ENCODE measurements at regions not wholly inside any gene's neighbourhood (a gene's known extent, or its start where the extent isn't known, plus 50 kb on each side); places are given as distances from the start of the nearest gene placed in this dataset.

DNA sequence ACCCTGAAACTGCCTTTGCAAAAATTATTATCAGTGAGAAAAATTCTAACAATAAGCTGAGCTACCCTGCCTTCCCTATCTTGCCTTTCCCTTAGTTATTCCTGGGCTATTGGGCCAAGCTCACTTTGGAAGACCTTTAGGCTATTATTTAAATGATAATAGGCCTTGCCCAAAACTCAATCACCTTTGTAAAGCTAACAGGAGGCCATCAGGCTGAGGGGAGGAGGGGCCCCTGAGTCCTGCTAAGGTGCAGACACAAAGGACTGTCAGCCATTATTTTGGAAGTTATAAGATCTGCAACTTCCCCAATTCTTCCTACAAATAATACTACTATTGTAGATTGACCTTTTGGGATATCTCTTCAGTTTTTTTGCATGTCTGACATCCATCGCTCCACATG is 278.8 kb upstream of the DIAPH2 start:
- no peak overlapping the region for H3K27ac Mint-ChIP-seq
- H3K27me3 Mint-ChIP-seq = no peaks in the 10 kb centered on the region
- TF ChIP-seq CTCF (IDR thresholded peaks at IDR 0.05; ENCODE audit: unreplicated experiment) = no peak
- DNase-seq (ENCODE audit: low spot score, unreplicated experiment) = no peak
- H3K4me1 Mint-ChIP-seq (ENCODE audit: low read depth) = peaks cover 19% of the 10 kb centered on the region
- no peak overlapping the region for H3K4me3 Mint-ChIP-seq (ENCODE audit: low read depth)
- H3K36me3 Mint-ChIP-seq (ENCODE audit: insufficient read depth) = no peaks in the 10 kb centered on the region
- no peaks in the 10 kb centered on the region for H3K9me3 Mint-ChIP-seq (ENCODE audit: low read depth)

DNA sequence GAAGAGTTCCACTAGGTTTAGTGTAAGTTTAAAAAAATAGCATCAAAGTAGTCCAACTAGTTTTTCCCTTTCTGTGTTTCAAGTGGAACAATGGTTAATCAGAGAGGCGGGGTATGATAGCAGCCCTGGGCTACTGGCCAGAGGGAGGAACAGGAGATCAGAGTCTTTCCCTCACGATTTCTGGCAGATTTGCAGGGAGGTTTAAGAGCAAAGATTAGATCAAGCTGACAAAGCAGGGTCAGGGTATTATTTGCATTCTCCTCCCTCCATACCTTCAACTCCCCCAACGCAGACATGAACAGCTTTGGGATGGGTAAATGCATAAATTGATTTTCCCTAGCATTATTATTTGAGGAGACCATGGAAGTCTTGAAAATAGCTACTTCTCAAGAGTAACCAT is 277.6 kb upstream of the DIAPH2 start:
- H3K4me3 Mint-ChIP-seq (ENCODE audit: low read depth) = no peak overlapping the region
- no peaks in the 10 kb centered on the region for H3K9me3 Mint-ChIP-seq (ENCODE audit: low read depth)
- H3K27me3 Mint-ChIP-seq = no peaks in the 10 kb centered on the region
- no peaks in the 10 kb centered on the region for H3K36me3 Mint-ChIP-seq (ENCODE audit: insufficient read depth)
- no peak overlapping the region for H3K27ac Mint-ChIP-seq
- no peak for TF ChIP-seq CTCF (IDR thresholded peaks at IDR 0.05; ENCODE audit: unreplicated experiment)
- H3K4me1 Mint-ChIP-seq (ENCODE audit: low read depth) = peaks cover 19% of the 10 kb centered on the region
- no peak for DNase-seq (ENCODE audit: low spot score, unreplicated experiment)

DNA sequence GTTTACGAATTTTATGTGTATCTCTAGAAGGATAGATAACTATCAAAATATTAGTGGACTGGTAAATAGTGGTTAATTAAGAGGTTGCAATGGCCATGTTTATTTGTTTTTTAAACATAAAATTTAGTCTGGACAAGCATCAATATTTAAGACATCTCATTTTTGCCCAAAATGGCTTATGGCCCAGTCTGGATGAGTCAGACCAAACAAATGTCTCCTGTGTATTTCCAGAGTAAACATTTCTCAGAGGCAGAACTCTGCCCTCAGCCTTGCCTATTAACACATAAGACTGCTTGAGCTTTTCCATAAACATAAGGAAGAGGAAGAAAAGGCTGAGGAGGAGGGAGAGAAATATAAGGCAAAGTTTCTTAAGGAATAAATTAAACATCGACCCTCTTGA is 277.1 kb upstream of the DIAPH2 start:
- H3K27ac Mint-ChIP-seq = no peak overlapping the region
- no peaks in the 10 kb centered on the region for H3K27me3 Mint-ChIP-seq
- DNase-seq (ENCODE audit: low spot score, unreplicated experiment) = no peak
- TF ChIP-seq CTCF (IDR thresholded peaks at IDR 0.05; ENCODE audit: unreplicated experiment) = no peak
- H3K4me1 Mint-ChIP-seq (ENCODE audit: low read depth) = peaks cover 17% of the 10 kb centered on the region
- no peaks in the 10 kb centered on the region for H3K9me3 Mint-ChIP-seq (ENCODE audit: low read depth)
- no peaks in the 10 kb centered on the region for H3K36me3 Mint-ChIP-seq (ENCODE audit: insufficient read depth)
- H3K4me3 Mint-ChIP-seq (ENCODE audit: low read depth) = no peak overlapping the region

- TF ChIP-seq CTCF (IDR thresholded peaks at IDR 0.05; ENCODE audit: unreplicated experiment) = no peak
- no peak for DNase-seq (ENCODE audit: low spot score, unreplicated experiment)
- Mint-ChIP-seq H3K4me1 (ENCODE audit: low read depth) (peaks cover 17% of the 10 kb centered on the region), H3K4me3 (ENCODE audit: low read depth) (no peak overlapping the region), H3K27ac (peak overlapping the region; percentile 66), H3K27me3 (no peaks in the 10 kb centered on the region), H3K9me3 (ENCODE audit: low read depth) (no peaks in the 10 kb centered on the region), H3K36me3 (ENCODE audit: insufficient read depth) (no peaks in the 10 kb centered on the region)
Observed at GRCh38 chrX:96407981-96408380, 276.7 kb upstream of the DIAPH2 start.

DNA sequence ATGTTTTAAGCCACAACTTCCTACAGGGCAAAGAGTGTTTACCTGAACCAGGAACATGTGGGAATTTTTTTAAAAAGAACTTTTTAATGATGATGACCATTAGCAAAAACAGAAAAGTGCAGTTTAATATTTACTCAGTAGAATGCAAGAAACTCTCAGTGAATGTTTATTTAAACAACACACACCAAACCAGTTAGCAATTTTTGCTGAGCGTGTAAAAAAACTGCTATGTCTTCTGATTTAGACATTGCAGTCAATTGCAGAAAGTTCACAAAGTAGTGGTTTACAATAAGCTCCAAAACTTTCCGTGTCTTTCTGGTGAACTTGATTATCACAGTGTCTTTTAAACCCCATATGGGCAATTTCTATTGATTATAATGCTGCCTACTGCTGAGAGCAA is 273.7 kb upstream of the DIAPH2 start:
- no peak for TF ChIP-seq CTCF (IDR thresholded peaks at IDR 0.05; ENCODE audit: unreplicated experiment)
- Mint-ChIP-seq H3K36me3 (ENCODE audit: insufficient read depth) (no peaks in the 10 kb centered on the region), H3K27me3 (no peaks in the 10 kb centered on the region), H3K27ac (no peak overlapping the region), H3K4me3 (ENCODE audit: low read depth) (no peak overlapping the region), H3K4me1 (ENCODE audit: low read depth) (peaks cover 17% of the 10 kb centered on the region), H3K9me3 (ENCODE audit: low read depth) (no peaks in the 10 kb centered on the region)
- no peak for DNase-seq (ENCODE audit: low spot score, unreplicated experiment)

All from progenitor cell of endocrine pancreas (in vitro differentiated cells).